ENCODE measurements at regions not wholly inside any gene's neighbourhood (a gene's known extent, or its start where the extent isn't known, plus 50 kb on each side); places are given as distances from the start of the nearest gene placed in this dataset.
A peak's percentile ranks its signal among the peaks of the same experiment; 100 is the strongest.

- no peak for DNase-seq
Observed at GRCh38 chr20:59376109-59376841, 75.9 kb downstream of the EDN3 start.

DNA sequence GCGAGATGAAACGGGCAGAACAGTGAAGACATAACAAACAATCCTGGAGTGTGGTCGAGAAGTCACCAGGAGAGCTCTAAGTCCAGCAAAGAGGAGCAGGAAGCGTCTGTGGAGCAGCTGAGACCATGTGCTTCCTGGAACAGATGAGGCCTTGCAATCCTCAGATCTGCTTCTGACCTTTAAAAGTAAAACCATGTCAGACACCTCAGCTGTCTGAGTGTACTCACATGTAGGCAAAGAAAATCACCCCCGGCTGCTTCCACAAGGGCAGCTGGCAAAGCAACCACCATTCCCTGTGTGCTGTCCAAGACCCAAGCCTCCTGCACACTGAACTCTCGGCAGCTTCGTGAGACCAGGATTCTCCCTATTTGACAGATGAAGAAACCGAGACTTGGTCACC lies 76.6 kb downstream of the EDN3 start:
- no peak for DNase-seq

GRCh38 chr20:59377842-59378241 lies 77.4 kb downstream of the EDN3 start:
- no peak for DNase-seq

- DNase-seq, result no peak
Observed at GRCh38 chr20:59378396-59378795, 78.0 kb downstream of the EDN3 start.

DNA sequence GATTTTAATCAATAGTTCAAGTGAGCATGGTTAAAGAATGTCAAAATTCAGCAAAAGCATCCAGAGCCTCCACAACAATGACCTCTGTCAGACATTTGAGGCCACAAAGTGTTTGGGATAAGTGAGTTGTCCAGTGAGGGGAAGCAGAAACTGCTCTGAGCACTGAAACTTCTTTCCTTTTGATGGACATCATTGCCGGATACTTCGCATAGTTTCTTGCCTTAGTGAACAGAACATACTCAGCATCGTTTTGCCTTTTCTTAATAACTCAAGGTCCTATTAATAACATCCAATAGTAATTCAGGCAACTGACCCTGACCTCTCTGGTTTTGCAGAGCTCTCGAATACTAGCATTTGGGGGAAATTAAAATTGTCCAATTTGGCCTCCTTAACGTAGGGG lies 78.6 kb downstream of the EDN3 start:
- DNase-seq, result no peak

- DNase-seq, result no peak
Observed at GRCh38 chr20:59381689-59382088, 81.3 kb downstream of the EDN3 start.

DNA sequence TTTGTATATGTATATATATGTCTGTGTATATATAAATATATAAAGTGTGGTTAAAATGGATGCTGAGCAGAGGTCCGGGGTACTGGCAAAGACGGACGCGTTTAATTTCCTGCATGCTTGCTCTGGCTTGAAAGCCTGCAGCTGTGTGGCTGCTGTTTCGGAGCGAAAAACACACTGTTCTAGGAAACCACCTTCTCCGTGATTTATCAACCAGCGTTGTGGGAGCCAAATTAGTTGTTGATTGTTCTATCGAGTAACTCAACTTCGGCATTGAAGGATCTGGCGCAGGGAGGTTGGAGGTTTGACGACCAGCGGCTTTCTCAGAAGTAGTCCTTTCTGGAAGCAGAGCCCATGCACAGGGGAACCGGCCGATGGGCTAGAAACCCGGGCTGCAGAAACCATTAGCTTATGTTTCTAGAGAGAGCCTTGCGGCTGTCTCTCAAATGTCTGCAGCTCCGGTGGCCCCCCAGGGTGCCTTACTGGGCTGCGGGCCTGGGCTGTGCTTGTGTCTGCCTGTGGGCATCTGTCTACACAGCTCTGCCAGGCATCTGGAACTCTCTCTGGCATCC lies 81.8 kb downstream of the EDN3 start:
- no peak for DNase-seq

DNA sequence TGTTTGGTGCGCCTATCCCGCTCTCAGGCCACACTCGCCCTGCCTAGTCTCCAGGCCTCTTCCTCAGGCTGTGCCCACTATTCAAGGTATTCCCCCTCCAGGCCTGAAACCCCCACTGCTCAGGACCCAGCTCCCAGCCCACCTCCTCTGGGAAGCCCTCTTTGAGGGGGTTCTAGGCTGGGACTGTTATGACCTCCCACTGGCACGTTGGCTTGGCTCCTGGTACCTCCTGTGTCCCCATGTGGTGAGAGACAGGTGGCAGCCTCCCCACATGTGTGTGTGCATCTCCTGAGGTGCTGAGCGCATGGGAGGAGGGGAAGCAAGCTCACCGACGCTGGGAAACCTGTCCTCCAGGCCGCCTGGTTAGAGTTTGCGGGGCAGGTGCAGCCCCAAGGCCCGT lies 82.5 kb downstream of the EDN3 start:
- no peak for DNase-seq

- no peak for DNase-seq
Observed at GRCh38 chr20:59385038-59385437, 84.6 kb downstream of the EDN3 start.

DNA sequence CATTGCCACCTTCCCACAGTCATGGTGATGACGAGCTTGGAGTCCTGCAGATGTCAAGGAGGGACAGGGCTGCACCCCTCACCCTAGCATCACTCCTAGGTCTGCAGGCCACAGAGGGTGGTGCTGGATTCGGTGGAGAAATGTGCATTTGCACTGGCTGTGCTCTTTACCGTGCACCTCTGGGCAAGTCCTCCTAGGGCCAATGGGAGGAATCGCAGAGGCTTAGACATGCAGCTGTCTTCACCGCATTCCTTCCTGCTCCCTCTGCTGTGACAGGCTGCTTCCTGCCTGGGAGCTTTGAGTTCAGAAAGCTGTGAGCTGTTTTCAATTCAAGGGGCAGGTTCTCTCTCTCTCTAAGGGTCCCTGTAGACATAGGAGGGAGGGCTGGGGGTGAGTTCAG lies 85.1 kb downstream of the EDN3 start:
- no peak for DNase-seq

GRCh38 chr20:59386809-59387208 lies 86.4 kb downstream of the EDN3 start:
- DNase-seq, result no peak

DNA sequence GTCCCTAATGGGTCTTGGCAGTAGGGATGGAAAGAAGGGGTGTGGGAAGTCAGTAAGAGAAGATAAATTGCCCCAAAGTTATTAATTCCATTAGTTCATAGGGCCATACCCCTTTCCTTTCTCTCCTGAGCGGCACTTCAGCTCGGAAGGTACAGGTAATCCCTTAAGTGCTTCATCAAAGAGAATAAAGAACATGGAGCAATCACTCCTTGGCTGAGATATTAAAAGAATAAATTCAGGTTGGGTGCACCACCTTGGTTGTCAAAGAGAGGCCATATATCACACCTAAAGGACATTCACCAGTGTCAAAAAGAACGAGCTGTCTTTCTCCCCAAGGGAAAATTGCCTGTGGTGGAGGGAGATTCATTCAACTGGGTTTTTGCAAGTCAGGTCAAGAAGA lies 87.5 kb downstream of the EDN3 start:
- DNase-seq, result no peak

GRCh38 chr20:59388402-59388801 lies 88.0 kb downstream of the EDN3 start:
- no peak for DNase-seq

DNA sequence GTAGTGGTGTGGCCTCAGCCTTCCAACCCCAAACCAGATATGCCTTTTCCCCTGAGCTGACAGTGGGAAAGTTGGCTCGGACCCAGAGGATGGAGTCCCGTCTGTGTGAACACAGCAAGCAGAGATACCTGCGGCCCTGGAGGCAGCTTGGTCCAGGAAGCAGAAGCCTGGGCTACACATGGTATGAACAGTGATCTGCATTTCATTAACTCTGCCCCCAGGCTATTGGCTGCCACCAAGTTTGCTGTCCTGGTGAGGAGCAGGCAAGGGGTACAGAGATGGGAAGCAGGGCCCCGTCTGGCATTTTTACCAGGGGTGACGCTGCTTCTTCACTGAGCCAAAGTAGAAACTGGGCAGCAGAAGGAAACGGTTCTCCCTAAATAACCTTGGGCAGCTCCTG lies 90.0 kb downstream of the EDN3 start:
- DNase-seq, result no peak

GRCh38 chr20:59391975-59392374 lies 91.6 kb downstream of the EDN3 start:
- DNase-seq, result no peak

- no peak for DNase-seq
Observed at GRCh38 chr20:59392736-59393135, 92.3 kb downstream of the EDN3 start.

DNA sequence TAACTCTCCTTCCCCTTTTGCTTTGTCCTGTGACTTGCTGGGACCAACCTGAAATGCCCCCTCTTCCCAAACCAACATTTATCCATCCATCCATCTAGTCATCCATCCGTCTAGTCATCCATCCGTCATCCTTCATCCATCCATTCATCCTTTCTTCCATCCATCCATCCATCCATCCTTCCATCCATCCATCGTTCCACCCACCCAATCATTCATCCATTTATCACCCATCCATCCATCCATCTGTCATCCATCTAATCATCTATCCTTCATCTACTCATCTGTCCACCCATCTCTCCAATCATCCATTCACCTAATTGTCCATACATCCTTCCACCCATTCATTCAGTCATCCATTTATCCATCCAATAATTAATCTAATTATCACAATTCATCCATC lies 92.7 kb downstream of the EDN3 start:
- DNase-seq, result no peak

GRCh38 chr20:59395729-59396128 lies 95.3 kb downstream of the EDN3 start:
- no peak for DNase-seq

- DNase-seq, result no peak
Observed at GRCh38 chr20:59398537-59399205, 98.3 kb downstream of the EDN3 start.

GRCh38 chr20:59399426-59400099 lies 99.2 kb downstream of the EDN3 start:
- no peak for DNase-seq

GRCh38 chr20:59400708-59401107 lies 100.3 kb downstream of the EDN3 start:
- DNase-seq, result no peak

GRCh38 chr20:59402681-59403080 lies 102.3 kb downstream of the EDN3 start:
- peak; percentile 66 for DNase-seq

DNA sequence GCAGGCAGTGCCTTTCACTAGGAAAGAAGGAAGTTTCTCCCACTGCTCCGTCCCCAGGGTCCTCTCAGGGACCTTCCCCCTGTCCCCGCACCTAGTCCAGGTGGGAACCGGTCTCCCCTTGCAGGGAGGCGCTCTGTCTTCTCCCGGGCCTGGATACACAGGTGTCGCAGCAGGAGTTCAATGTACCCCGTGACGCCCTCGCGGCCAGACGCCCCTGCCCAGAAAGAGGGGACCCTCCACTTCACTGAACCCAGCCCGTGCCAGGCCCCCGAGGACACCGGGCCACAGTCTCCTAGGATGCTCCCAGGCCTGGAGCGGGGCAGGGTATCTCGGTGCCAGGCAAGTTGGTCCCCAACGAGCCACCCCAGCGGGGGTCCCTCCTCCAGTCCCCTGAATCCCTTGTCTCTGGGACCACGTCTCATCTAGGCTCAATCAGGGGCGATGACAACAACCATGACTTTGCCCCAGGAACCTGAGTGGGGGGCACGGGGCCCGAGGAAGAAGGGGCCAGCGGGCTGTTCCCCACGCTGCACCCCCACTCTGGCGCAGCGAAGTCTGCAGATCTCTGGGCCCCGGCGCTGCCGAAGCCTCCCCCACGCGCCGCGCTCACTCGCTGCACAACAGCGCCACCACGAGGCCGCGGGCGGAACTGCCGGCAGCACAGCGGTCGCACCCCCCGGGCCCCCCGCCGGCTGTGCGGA lies 103.0 kb downstream of the EDN3 start:
- DNase-seq, result peak; percentile 50
